ENCODE measurements at regions not wholly inside any gene's neighbourhood (a gene's known extent, or its start where the extent isn't known, plus 50 kb on each side); places are given as distances from the start of the nearest gene placed in this dataset.
"Not testable (repeated sequence)": the region's sequence is repeated elsewhere in the genome, so short reads cannot be mapped to it uniquely, and the experiment has no call there.

- no peak for DNase-seq (ENCODE audit: low spot score)
Observed at GRCh38 chr10:8173866-8174243, 119.4 kb downstream of the GATA3 start.

GRCh38 chr10:8174762-8175161 lies 120.3 kb downstream of the GATA3 start:
- DNase-seq (ENCODE audit: low spot score) = no peak

DNA sequence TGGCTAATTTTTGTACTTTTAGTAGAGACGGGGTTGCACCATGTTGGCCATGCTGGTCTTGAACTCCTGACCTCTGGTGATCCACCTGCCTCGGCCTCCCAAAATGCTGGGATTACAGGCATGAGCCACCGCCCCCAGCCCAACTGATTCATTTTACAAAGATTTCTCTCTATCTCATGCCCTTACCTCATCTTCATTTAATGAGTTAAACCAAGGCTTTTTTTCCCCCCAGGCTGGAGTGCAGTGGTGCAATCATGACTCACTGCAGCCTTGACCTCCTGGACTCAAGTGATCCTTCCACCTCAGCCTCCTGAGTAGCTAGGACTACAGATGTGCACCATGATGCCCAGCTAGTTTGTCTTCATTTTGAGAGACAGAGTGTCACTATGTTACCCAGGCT lies 123.0 kb downstream of the GATA3 start:
- not testable (repeated sequence) for DNase-seq (ENCODE audit: low spot score)

GRCh38 chr10:8179773-8180172 lies 125.3 kb downstream of the GATA3 start:
- DNase-seq (ENCODE audit: low spot score) = not testable (repeated sequence)

DNA sequence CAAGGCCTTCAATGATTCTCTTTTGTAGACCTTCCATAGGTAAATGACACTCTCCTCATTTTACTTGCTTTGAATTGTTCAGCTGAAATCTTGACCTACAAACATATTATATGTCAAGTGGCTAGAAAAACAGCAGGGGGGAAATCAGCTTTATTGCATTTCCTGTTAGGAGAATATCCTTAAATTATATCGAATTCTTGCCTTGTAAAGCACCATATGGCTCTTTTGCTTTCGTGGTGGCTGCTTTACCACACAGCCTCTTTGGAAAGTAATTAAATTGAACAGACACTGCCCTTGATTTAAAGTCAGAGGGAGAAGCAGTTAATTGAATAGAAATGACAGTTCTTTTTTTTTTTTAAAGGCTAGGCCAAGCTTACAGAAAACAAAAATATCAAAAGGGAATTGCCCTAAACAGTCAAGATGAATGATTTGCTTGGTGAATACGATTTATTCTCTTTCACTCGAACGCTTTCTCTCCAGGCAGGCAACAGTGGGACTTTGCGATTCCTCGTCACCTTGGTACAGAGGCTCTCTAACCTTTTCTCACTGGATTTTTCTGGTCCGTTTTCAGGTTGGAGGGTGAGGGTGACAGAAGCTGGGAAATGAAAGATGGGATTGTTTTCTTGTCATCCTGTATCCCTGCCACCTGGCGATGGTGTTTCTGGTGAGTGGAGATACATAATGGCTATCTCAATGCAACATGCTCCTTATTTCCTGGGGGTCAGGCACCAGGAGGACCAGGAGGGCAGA lies 126.0 kb downstream of the GATA3 start:
- no peak for DNase-seq (ENCODE audit: low spot score)

- no peak for DNase-seq (ENCODE audit: low spot score)
Observed at GRCh38 chr10:8181496-8182157, 127.1 kb downstream of the GATA3 start.

DNA sequence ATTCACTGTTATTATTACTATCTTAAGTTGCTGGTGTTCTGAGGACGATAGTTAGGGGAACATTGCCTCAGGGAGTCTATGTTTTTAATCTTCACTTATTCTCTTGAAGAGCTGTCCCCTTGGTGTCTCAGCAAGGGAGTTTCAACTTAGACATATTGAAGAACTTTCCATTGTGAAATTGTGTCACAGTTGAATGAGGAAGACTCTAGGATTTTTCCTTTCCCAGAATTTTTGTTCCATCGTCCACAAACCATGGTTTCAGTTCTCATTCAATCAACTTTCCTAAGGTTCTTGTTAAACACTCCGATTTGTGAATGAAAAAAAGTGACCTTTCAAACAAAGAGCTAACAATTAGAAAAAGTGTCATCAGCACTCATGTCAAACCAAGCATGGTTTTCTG lies 128.3 kb downstream of the GATA3 start:
- DNase-seq (ENCODE audit: low spot score) = no peak

DNA sequence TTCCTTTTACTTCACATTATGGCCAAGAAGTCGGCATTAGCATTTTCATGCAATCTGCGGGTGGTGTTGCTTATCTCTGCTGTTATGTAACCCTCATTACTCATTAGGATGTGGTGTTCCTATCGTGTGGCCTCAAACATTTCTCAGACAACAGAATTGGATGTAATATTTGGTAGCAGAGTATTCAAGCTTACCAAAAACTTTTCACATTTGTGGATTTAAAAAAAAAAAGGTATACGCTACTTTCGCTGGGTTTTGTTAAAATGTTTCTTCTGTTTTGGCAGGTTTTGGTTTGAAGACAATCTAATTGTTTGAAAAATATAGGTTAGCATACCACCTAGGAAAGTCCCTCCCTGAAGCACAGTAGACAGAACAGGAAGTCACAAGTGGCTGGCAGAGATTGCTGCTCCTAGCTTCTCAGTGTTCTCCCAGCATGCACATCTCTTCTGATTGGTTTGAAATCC lies 128.8 kb downstream of the GATA3 start:
- DNase-seq (ENCODE audit: low spot score) = no peak

DNA sequence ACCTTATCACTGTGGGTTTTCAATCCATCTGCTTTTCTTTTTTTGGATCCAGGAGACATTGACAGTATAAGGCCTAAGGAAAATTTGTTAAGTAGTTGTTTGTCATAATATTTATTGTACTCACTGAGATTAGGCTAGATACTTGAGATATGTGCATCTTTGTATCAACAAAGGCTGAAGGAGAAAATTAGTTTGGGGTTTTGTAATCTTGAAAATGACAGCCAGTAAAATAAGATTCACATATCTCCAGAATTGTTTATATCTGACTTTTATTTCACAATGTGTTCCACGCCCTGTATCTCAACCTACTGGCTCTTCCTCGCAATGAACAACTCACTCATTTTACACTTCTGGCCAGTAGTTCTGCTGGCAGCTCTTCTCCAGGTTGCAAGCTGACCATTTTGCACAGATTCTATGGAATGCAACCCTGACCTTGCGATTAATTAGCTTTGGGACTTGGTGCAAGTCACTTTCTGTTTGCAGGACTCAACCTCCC lies 132.7 kb downstream of the GATA3 start:
- DNase-seq (ENCODE audit: low spot score) = no peak

DNA sequence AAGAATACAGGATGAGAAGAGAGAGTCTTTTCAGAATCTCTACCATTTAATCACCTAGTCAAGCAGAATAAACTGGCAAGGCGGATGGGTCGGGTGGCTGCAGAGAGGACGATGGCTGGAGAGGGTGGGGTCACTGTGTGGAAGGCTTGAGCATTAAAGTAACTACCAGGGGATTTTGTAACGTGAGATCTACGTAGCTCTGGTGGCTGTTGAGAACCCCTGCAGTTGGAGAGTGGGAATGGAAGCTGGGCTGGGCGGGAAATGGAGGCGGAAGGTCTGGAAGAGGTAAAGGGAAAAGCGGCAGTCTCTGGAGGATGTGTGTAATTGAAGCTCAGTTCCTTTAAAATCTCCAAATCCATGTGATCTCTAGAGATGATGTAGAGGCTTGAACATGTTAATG lies 135.0 kb downstream of the GATA3 start:
- DNase-seq (ENCODE audit: low spot score) = no peak

- no peak for DNase-seq (ENCODE audit: low spot score)
Observed at GRCh38 chr10:8192301-8192700, 137.8 kb downstream of the GATA3 start.

GRCh38 chr10:8193546-8193945 lies 139.1 kb downstream of the GATA3 start:
- DNase-seq (ENCODE audit: low spot score) = no peak

DNA sequence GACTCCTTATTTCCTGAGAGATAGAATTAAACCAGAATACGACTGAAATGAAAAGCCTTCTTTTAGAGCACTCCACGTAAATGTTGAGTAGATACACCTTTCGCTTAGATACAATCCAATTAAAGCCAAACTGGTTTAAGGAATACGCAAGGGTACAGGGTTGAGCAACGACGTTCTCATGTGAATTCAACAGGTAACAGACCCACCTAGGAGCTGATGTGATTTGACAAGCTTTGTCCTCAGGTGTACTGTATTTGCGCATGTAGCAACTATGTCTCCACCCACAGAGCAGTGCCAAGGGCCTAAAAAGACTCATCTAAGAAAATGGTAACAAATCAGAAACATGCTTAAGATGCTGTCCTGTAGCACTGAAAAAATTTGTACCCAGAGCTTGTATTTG lies 139.6 kb downstream of the GATA3 start:
- no peak for DNase-seq (ENCODE audit: low spot score)

DNA sequence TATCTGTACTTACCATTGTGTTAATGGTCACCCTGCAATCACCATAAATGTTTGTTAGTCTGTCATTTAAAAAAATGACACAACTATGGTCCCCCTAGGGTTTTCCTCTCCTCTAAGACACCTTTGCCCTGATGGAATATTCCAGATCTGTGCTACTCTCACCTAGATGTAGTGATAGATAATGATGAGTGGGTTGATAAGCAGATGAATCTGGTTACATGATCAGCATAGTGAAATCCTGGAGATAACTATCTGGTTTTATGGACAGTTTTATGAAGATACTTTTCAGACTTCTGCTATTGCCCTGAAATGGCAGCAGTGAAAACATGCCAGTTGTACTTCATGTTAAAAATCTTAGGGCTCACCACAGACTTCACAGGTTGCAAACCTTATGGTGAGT lies 152.4 kb downstream of the GATA3 start:
- DNase-seq (ENCODE audit: low spot score) = no peak

- no peak for DNase-seq (ENCODE audit: low spot score)
Observed at GRCh38 chr10:8211631-8212030, 157.1 kb downstream of the GATA3 start.

DNA sequence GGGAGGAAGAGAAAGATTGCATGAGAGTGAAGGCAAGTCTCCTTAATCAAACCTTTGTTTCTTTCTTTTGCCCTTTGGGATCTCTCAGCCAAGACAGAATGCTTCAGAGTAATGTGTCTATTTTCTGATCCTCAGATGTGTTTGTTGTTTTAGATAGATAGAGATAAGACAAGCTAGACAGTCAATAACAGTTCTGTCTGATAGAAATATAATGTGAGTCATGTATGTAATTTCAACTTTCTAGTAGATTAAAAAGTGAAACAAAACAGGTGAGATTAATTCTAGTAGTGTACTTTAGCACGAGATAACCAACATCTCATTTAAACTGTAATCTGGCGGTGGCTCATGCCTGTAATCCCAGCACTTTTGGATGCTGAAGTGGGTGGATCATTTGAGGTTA lies 159.2 kb downstream of the GATA3 start:
- no peak for DNase-seq (ENCODE audit: low spot score)

- DNase-seq (ENCODE audit: low spot score) = no peak
Observed at GRCh38 chr10:8214587-8214986, 160.1 kb downstream of the GATA3 start.

GRCh38 chr10:8216893-8217292 lies 162.4 kb downstream of the GATA3 start:
- DNase-seq (ENCODE audit: low spot score) = no peak

- no peak for DNase-seq (ENCODE audit: low spot score)
Observed at GRCh38 chr10:8221451-8221850, 167.0 kb downstream of the GATA3 start.

GRCh38 chr10:8224591-8224990 lies 170.1 kb downstream of the GATA3 start:
- no peak for DNase-seq (ENCODE audit: low spot score)

GRCh38 chr10:8225187-8225586 lies 170.7 kb downstream of the GATA3 start:
- no peak for DNase-seq (ENCODE audit: low spot score)

DNA sequence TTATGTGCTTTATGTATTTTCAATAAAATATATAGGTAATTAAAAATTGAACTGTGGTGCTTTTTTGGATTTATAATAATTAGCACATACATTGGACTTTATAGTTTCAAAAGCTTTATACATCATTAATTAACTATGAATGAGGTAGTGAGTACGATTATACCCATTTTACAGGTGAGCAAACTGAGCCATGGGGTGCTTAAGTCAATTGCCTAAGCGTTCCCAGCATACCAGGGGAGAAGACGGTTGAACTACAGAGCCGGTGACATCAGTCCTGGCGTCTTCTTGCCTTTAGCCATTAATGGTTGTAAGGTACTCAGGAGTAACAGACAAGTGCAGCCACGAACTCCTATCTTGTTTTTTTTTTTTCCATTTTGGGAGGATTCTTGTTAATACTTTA lies 172.8 kb downstream of the GATA3 start:
- DNase-seq (ENCODE audit: low spot score) = no peak

- DNase-seq (ENCODE audit: low spot score) = no peak
Observed at GRCh38 chr10:8229153-8229552, 174.7 kb downstream of the GATA3 start.

DNA sequence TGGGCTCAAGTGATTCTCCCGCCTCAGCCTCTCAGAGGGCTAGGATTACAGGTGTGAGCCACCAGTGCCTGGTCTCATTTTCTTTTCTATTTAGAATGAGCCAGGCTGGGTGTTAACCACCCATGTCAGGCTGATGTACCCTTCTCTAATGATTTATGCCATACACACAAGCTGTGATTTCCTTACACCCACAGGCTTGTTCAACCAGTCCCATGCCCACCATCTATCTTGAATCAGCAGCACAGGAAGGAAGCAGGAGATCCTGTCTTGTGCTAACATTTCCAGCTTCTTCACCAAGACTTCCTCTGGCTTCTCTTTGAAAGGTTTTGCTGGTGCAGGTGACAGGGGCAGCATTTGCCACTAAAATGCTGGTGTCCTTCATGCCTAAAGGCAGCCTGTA lies 176.4 kb downstream of the GATA3 start:
- DNase-seq (ENCODE audit: low spot score) = no peak

All from D341Med (cell line).